Type B pancreatic cell (in vitro differentiated cells): ENCODE measurements at regions not wholly inside any gene's neighbourhood (a gene's known extent, or its start where the extent isn't known, plus 50 kb on each side); places are given as distances from the start of the nearest gene placed in this dataset.

Experiments
- DNase-seq: peaks from one replicate; pipeline ENCODE4 v3.0.0; 2021; ENCODE audit warnings: mixed read lengths; ENCODE audit not compliant: unreplicated experiment; ENCODE audit errors: extremely low spot score
- H3K27ac Mint-ChIP-seq: 2 replicates; pipeline ENCODE4 v1.8.0; 2021; ENCODE audit warnings: mild to moderate bottlenecking, mixed read lengths
- H3K27me3 Mint-ChIP-seq: 2 replicates; pipeline ENCODE4 v1.8.0; 2021; ENCODE audit warnings: mixed read lengths
- H3K36me3 Mint-ChIP-seq: 2 replicates; pipeline ENCODE4 v1.8.0; 2021; ENCODE audit warnings: mixed read lengths
- H3K4me1 Mint-ChIP-seq: one replicate; pipeline ENCODE4 v1.8.0; 2021; ENCODE audit warnings: mixed read lengths; ENCODE audit not compliant: unreplicated experiment
- H3K4me3 Mint-ChIP-seq: 2 replicates; pipeline ENCODE4 v1.8.0; 2021; ENCODE audit warnings: mild to moderate bottlenecking, mixed read lengths
- H3K9me3 Mint-ChIP-seq: 2 replicates; pipeline ENCODE4 v1.8.0; 2021; ENCODE audit warnings: mixed read lengths
- CTCF ChIP-seq: fragments of 200-600 bp; sonication (generic); conservative IDR thresholded peaks from 2 replicates; pipeline ENCODE4 v1.5.0; 2021; ENCODE audit warnings: antibody characterized with exemption, mild to moderate bottlenecking

- no peaks in the 10 kb centered on the region for H3K4me1 Mint-ChIP-seq
- no peak for DNase-seq
- no peak for TF ChIP-seq CTCF
- no peak overlapping the region for H3K27ac Mint-ChIP-seq
- no peaks in the 10 kb centered on the region for H3K36me3 Mint-ChIP-seq
- no peak overlapping the region for H3K4me3 Mint-ChIP-seq
- peaks cover 17% of the 10 kb centered on the region for H3K9me3 Mint-ChIP-seq
- H3K27me3 Mint-ChIP-seq, result no peaks in the 10 kb centered on the region
Observed at GRCh38 chr19:27901078-27901477, 1311.9 kb downstream of the UQCRFS1 start.

GRCh38 chr19:27896091-27896490 lies 1316.9 kb downstream of the UQCRFS1 start:
- no peaks in the 10 kb centered on the region for H3K4me1 Mint-ChIP-seq
- H3K27ac Mint-ChIP-seq, result no peak overlapping the region
- no peak for TF ChIP-seq CTCF
- H3K9me3 Mint-ChIP-seq, result peaks cover 22% of the 10 kb centered on the region
- no peak for DNase-seq
- no peaks in the 10 kb centered on the region for H3K27me3 Mint-ChIP-seq
- H3K4me3 Mint-ChIP-seq, result no peak overlapping the region
- H3K36me3 Mint-ChIP-seq, result no peaks in the 10 kb centered on the region

DNA sequence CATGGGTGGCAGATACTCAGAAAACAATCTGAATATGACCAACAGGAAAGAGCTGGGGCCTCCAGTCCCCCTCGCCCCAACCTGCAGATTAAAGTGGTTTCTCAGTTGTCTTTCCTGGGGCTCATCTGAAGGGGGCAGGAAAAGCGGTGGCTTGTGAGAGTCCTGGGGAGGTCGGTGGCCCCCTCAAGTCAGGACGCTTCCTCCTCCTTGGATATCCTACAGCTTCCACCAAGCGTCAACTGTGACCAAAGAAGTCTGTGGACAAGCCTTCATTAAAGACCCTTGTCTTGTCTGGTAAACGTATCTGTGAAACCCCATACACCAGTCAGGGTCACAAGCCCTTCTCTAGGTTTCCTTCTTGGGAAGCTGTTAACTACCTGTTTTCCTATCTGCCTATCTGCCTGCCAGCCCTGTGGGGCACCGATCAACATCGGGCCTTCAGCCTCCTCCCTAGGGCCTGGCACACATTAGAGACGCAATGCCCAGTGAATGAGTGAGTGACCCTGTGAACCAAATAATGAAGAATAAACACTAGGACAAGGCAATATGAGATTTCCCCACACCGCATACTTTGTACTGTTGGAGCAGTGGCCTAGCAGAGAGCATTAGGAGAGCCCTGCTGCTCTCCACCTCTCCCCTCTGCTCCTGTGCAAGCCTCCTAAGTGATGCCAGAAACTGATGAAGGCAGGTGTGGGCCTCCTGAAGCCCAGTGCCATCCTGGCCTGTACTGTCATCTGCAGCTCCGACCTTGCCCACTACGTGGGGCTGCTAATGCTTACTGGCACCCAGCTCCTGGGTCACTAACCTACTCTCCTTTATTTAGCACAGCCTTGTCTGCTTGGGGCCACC lies 1317.8 kb downstream of the UQCRFS1 start:
- Mint-ChIP-seq H3K9me3 (peaks cover 20% of the 10 kb centered on the region), H3K36me3 (no peaks in the 10 kb centered on the region), H3K27me3 (no peaks in the 10 kb centered on the region), H3K4me1 (no peaks in the 10 kb centered on the region), H3K27ac (no peak overlapping the region), H3K4me3 (no peak overlapping the region)
- DNase-seq, result no peak
- TF ChIP-seq CTCF, result no peak

- Mint-ChIP-seq H3K27me3 (no peaks in the 10 kb centered on the region), H3K4me3 (no peak overlapping the region), H3K9me3 (peaks cover 18% of the 10 kb centered on the region), H3K36me3 (no peaks in the 10 kb centered on the region), H3K27ac (no peak overlapping the region), H3K4me1 (no peaks in the 10 kb centered on the region)
- no peak for TF ChIP-seq CTCF
- no peak for DNase-seq
Observed at GRCh38 chr19:27892500-27892899, 1320.5 kb downstream of the UQCRFS1 start.

DNA sequence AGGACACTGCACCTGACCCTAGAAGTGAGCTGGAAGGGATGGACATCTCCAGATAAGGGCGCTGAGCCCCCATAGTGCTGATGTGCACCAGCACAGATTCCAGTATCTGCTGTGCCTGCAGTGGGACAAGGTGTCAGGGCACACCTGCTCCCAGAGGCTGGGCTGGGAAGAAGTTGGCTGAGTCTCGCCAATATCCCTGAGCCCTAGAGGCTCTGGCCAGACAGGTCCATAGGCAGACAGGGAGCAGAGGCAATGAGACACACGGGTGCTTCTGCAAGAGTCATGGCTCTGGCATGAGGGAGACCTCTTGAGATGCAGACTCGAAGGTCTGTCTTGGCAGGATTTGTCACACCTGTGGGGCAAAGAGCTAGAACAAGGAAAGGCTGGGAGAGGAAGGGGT lies 1321.5 kb downstream of the UQCRFS1 start:
- no peaks in the 10 kb centered on the region for H3K36me3 Mint-ChIP-seq
- DNase-seq, result no peak
- no peak overlapping the region for H3K4me3 Mint-ChIP-seq
- H3K27ac Mint-ChIP-seq, result no peak overlapping the region
- no peaks in the 10 kb centered on the region for H3K27me3 Mint-ChIP-seq
- no peak for TF ChIP-seq CTCF
- H3K4me1 Mint-ChIP-seq, result no peaks in the 10 kb centered on the region
- peaks cover 18% of the 10 kb centered on the region for H3K9me3 Mint-ChIP-seq
